ENCODE measurements at regions not wholly inside any gene's neighbourhood (a gene's known extent, or its start where the extent isn't known, plus 50 kb on each side); places are given as distances from the start of the nearest gene placed in this dataset.

GRCh38 chr1:105686026-105686425 lies 1370.4 kb upstream of the PRMT6 start:
- Histone ChIP-seq H3K9me3 (replicated peaks) (peaks cover 31% of the 10 kb centered on the region), H3K4me3 (no peak overlapping the region), H3K36me3 (no peaks in the 10 kb centered on the region), H3K27ac (replicated peaks) (no peak overlapping the region), H3K27me3 (ENCODE audit: low read depth) (no peaks in the 10 kb centered on the region), H3K4me1 (no peaks in the 10 kb centered on the region)
- no peak for DNase-seq
- intact Hi-C loops (cut with micrococcal nuclease): no loop called here
- TF ChIP-seq CTCF (IDR thresholded peaks at IDR 0.05; ENCODE audit: borderline replicate concordance): no peak

GRCh38 chr1:105686874-105687690 lies 1369.4 kb upstream of the PRMT6 start:
- intact Hi-C loops (cut with micrococcal nuclease): no loop called here
- DNase-seq: no peak
- no peak overlapping the region for H3K27ac ChIP-seq (replicated peaks)

GRCh38 chr1:105700723-105701122 lies 1355.8 kb upstream of the PRMT6 start:
- DNase-seq: no peak
- intact Hi-C loops (cut with micrococcal nuclease): no loop called here
- Histone ChIP-seq H3K4me1 (no peaks in the 10 kb centered on the region), H3K36me3 (no peaks in the 10 kb centered on the region), H3K9me3 (replicated peaks) (no peaks in the 10 kb centered on the region), H3K27me3 (ENCODE audit: low read depth) (no peaks in the 10 kb centered on the region), H3K4me3 (no peak overlapping the region), H3K27ac (replicated peaks) (no peak overlapping the region)
- TF ChIP-seq CTCF (IDR thresholded peaks at IDR 0.05; ENCODE audit: borderline replicate concordance): no peak

More at GRCh38 chr1:105686874-105687690, 1369.4 kb upstream of the PRMT6 start:
- no peak for TF ChIP-seq CTCF (IDR thresholded peaks at IDR 0.05; ENCODE audit: borderline replicate concordance)
- Histone ChIP-seq H3K4me3 (no peak overlapping the region), H3K9me3 (replicated peaks) (peaks cover 26% of the 10 kb centered on the region), H3K27me3 (ENCODE audit: low read depth) (no peaks in the 10 kb centered on the region), H3K36me3 (no peaks in the 10 kb centered on the region), H3K4me1 (no peaks in the 10 kb centered on the region)

DNA sequence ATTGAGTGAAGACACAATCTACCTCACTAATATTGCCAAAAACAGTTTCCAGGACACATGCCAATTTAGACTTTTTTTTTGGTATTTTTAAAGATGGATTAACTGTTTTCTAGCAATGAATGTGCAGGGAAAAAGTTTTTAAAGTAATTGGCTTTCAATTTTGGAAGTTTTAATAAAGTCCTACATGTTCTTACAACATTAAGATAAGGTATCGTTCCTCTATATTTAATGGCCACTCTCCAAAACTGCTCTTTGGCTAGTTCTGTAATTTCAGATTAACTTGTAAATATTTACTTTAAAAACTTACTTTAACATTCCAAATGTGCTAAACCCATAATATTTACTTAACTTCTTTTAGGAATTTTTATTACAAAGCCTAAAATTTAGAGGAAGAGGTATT lies 1332.2 kb upstream of the PRMT6 start:
- Histone ChIP-seq H3K27me3 (ENCODE audit: low read depth) (no peaks in the 10 kb centered on the region), H3K9me3 (replicated peaks) (no peaks in the 10 kb centered on the region), H3K36me3 (no peaks in the 10 kb centered on the region), H3K4me1 (no peaks in the 10 kb centered on the region), H3K4me3 (no peak overlapping the region), H3K27ac (replicated peaks) (no peak overlapping the region)
- no peak for TF ChIP-seq CTCF (IDR thresholded peaks at IDR 0.05; ENCODE audit: borderline replicate concordance)
- DNase-seq: no peak
- intact Hi-C loops (cut with micrococcal nuclease): no loop called here

DNA sequence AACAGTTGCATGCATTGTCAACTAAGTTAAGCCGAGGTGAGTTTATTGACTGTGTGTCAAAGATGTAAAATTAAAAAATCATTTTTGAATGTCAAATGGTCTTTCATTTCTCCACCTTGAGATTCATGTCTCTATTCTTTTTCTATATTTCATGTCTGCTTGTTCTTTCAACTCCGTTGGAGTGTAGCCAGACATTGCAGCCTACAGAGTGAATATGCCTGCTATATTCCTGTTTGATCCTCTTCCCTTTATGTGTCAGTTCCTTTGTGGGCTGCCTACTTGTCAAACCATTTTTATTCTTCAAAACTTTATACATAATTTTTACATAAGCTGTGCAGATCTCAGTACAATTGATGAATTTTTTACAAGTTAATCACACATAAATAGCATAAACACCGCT lies 1325.8 kb upstream of the PRMT6 start:
- H3K9me3 ChIP-seq (replicated peaks): no peaks in the 10 kb centered on the region
- H3K27me3 ChIP-seq (ENCODE audit: low read depth): no peaks in the 10 kb centered on the region
- no peaks in the 10 kb centered on the region for H3K36me3 ChIP-seq
- no peak overlapping the region for H3K4me3 ChIP-seq
- H3K4me1 ChIP-seq: no peaks in the 10 kb centered on the region
- intact Hi-C loops (cut with micrococcal nuclease): no loop called here
- no peak for TF ChIP-seq CTCF (IDR thresholded peaks at IDR 0.05; ENCODE audit: borderline replicate concordance)
- H3K27ac ChIP-seq (replicated peaks): no peak overlapping the region
- no peak for DNase-seq

Measured in left ventricle myocardium inferior (tissue), 1 donor.